Smooth muscle cell (in vitro differentiated cells): ENCODE measurements at regions not wholly inside any gene's neighbourhood (a gene's known extent, or its start where the extent isn't known, plus 50 kb on each side); places are given as distances from the start of the nearest gene placed in this dataset.

Source experiments
- DNase-seq: peaks from one replicate; lab custom pipeline; 2025; ENCODE audit not compliant: unreplicated experiment; lab: John Stamatoyannopoulos, UW
- H2AFZ ChIP-seq: fragments of 200-600 bp; sonication (generic); 2 replicates; pipeline ENCODE4 v1.6.0; 2016; ENCODE audit warnings: antibody characterized with exemption, low read depth, mild to moderate bottlenecking
- H3F3A ChIP-seq: fragments of 200-600 bp; sonication (generic); 2 replicates; pipeline ENCODE4 v1.6.0; 2017; ENCODE audit warnings: antibody characterized with exemption, low read depth
- H3K27ac ChIP-seq: fragments of 200-600 bp; sonication (generic); 2 replicates; pipeline ENCODE4 v1.5.1; 2016; ENCODE audit warnings: low read depth, mild to moderate bottlenecking
- H3K27me3 ChIP-seq: fragments of 200-600 bp; sonication (generic); 2 replicates; pipeline ENCODE4 v1.6.1; 2016; ENCODE audit warnings: low read depth, mild to moderate bottlenecking
- H3K36me3 ChIP-seq: fragments of 200-600 bp; sonication (generic); 2 replicates; pipeline ENCODE4 v1.5.1; 2016; ENCODE audit warnings: low read depth
- H3K4me1 ChIP-seq: fragments of 200-600 bp; sonication (generic); 2 replicates; pipeline ENCODE4 v1.5.1; 2016; ENCODE audit warnings: low read depth
- H3K4me2 ChIP-seq: fragments of 200-600 bp; sonication (generic); 2 replicates; pipeline ENCODE4 v1.6.0; 2016; ENCODE audit warnings: mild to moderate bottlenecking
- H3K4me3 ChIP-seq: fragments of 200-600 bp; sonication (generic); 2 replicates; pipeline ENCODE4 v1.5.1; 2016; ENCODE audit warnings: mild to moderate bottlenecking
- H3K79me2 ChIP-seq: fragments of 200-600 bp; sonication (generic); 2 replicates; pipeline ENCODE4 v1.6.0; 2016; ENCODE audit warnings: low read depth, mild to moderate bottlenecking
- H3K9ac ChIP-seq: fragments of 200-600 bp; sonication (generic); 2 replicates; pipeline ENCODE4 v1.6.0; 2016; ENCODE audit warnings: low read depth
- H3K9me3 ChIP-seq: fragments of 200-600 bp; sonication (generic); replicated peaks from 2 replicates; pipeline ENCODE4 v1.5.1; 2016; ENCODE audit warnings: low read depth
- H4K20me1 ChIP-seq: fragments of 200-600 bp; sonication (generic); 2 replicates; pipeline ENCODE4 v1.6.0; 2016; ENCODE audit warnings: low read depth
- WGBS: methylation state at CpG from one replicate; pipeline ENCODE4 v1.1.7; 2016; ENCODE audit warnings: low lambda C conversion rate; 5-methylcytosine and 5-hydroxymethylcytosine counted together
- TF ChIP-seq, protein P1 (sequence below): fragments of 200-600 bp; sonication (generic); IDR thresholded peaks from 2 replicates; pipeline ENCODE4 v1.5.1; 2017; ENCODE audit warnings: borderline replicate concordance, mild to moderate bottlenecking, antibody characterized with exemption; ENCODE audit not compliant: insufficient read depth, poor library complexity, severe bottlenecking

DNA sequence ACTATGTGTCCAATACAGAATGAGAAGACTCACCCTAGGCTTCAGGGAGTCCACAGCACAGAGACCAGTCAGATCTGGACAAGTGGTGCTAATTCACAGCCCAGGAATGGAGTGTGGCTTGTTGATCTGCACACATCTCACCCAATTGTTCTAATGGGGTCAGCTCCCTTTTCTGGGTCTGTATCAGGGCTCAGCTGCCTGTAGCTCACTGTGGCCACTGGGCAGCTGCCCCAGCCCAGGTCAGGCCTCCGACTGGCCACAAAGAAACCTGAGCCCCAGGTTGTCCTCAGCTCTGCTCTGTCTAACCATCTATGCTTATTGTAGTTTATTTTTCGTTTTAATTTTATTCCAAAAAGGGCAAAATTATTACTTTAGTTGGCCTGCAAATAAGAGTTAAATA, 202.3 kb upstream of the RAB6C start:
- WGBS = 84% methylated on average over 2 of the region's 2 CpGs
- TF ChIP-seq, protein P1, sequence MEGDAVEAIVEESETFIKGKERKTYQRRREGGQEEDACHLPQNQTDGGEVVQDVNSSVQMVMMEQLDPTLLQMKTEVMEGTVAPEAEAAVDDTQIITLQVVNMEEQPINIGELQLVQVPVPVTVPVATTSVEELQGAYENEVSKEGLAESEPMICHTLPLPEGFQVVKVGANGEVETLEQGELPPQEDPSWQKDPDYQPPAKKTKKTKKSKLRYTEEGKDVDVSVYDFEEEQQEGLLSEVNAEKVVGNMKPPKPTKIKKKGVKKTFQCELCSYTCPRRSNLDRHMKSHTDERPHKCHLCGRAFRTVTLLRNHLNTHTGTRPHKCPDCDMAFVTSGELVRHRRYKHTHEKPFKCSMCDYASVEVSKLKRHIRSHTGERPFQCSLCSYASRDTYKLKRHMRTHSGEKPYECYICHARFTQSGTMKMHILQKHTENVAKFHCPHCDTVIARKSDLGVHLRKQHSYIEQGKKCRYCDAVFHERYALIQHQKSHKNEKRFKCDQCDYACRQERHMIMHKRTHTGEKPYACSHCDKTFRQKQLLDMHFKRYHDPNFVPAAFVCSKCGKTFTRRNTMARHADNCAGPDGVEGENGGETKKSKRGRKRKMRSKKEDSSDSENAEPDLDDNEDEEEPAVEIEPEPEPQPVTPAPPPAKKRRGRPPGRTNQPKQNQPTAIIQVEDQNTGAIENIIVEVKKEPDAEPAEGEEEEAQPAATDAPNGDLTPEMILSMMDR = no peak

DNA sequence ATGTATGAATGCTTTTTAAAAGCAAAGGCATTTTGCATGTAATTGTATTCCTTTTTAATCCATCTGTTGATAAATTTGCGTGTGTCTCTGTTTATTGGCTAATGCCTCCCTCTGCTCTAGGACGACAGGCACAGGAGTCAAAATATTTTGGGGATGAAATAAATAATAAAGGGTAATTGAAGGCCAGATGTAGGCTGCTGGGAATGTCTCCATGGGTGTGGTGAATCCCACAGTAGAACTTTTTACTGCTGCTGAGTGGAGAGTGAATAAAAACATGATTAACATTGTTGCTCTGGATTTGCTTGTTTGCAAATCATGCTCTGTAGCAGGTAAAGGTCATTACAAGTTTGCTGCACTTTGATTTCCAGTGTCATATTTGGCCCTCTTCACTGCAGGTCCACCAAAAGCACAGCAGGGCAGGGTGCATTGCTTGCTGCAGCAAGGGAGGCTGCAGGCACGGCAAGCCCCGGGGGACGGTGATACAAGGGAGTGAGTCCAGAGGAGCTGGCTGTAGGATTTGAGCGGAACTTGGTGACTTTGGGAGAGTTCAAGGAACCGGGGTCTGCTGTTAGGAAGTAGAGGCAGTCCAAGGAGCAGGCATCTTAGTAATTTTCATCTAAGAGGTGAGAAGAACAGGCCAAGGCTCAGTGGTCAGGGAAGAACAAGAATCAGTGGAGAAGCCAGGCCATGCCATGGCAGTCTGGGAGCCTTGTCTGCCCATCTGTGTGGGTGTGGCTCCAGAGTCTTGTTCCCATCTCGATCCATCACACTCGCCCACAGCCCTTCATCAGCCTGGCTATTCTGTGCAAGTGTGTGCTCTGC, 201.5 kb upstream of the RAB6C start:
- Histone ChIP-seq H3K9me3 (no peaks in the 10 kb centered on the region), H3K9ac (no peak overlapping the region), H4K20me1 (no peaks in the 10 kb centered on the region), H3K36me3 (no peaks in the 10 kb centered on the region), H3K4me1 (no peaks in the 10 kb centered on the region), H3K79me2 (no peaks in the 10 kb centered on the region), H3K4me3 (no peak overlapping the region), H3K27ac (no peak overlapping the region), H3K4me2 (no peak overlapping the region), H3F3A (no peaks in the 10 kb centered on the region), H3K27me3 (peaks cover 7% of the 10 kb centered on the region), H2AFZ (no peak overlapping the region)
- TF ChIP-seq, protein P1 = no peak
- WGBS = 87% methylated on average over 9 of the region's 9 CpGs
- no peak for DNase-seq

More for the DNA sequence above, 202.3 kb upstream of the RAB6C start:
- H3K27me3 ChIP-seq = peaks cover 7% of the 10 kb centered on the region
- H3F3A ChIP-seq = no peaks in the 10 kb centered on the region
- no peak overlapping the region for H3K4me3 ChIP-seq
- no peaks in the 10 kb centered on the region for H3K79me2 ChIP-seq
- no peak overlapping the region for H3K27ac ChIP-seq
- no peak overlapping the region for H2AFZ ChIP-seq
- no peaks in the 10 kb centered on the region for H3K36me3 ChIP-seq
- no peaks in the 10 kb centered on the region for H4K20me1 ChIP-seq
- DNase-seq = no peak
- no peaks in the 10 kb centered on the region for H3K9me3 ChIP-seq
- H3K9ac ChIP-seq = no peak overlapping the region
- H3K4me2 ChIP-seq = no peak overlapping the region
- no peaks in the 10 kb centered on the region for H3K4me1 ChIP-seq

DNA sequence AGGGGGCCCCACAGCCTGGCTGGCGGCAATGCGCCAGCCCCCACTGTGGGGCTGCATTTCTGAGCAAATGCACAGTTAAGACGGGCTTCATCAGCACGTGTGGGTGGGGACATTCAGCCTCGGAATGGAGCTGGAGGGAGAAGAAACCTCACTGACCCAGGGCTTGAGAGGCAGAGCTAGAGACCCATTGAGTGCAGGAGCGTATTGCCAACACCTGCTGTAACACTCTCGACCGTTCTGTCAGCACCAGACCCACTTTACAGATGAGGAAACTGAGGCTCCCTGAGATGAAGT, 200.9 kb upstream of the RAB6C start:
- Histone ChIP-seq H3K9ac (no peak overlapping the region), H4K20me1 (no peaks in the 10 kb centered on the region), H3K27me3 (peaks cover 7% of the 10 kb centered on the region), H3K4me1 (no peaks in the 10 kb centered on the region), H3K4me2 (no peak overlapping the region), H3K36me3 (no peaks in the 10 kb centered on the region), H3K9me3 (no peaks in the 10 kb centered on the region), H3K79me2 (no peaks in the 10 kb centered on the region), H2AFZ (no peak overlapping the region), H3K27ac (no peak overlapping the region), H3K4me3 (no peak overlapping the region), H3F3A (no peaks in the 10 kb centered on the region)
- DNase-seq = no peak
- TF ChIP-seq, protein P1 = no peak
- WGBS = 74% methylated on average over 8 of the region's 8 CpGs

DNA sequence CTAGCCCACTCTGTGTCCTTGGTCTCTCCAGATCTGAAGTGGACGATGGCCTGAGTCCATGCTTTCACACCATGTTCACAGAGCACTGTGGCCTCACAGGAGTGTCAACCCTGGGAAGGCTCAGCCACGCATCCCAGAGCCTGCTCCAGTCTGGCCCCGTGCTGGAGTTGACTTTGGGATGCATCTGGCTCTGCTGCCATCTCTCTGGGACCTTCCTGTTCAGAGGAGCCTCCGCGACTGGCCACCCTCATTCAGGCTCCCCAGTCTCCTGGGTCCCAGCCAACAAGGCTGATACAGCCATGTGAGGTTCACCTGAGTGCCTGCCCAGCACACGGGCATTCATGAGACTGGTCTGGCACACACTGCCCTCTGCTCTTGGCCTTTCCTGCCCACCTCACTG, 199.7 kb upstream of the RAB6C start:
- H3K79me2 ChIP-seq = no peaks in the 10 kb centered on the region
- no peak overlapping the region for H3K9ac ChIP-seq
- no peaks in the 10 kb centered on the region for H3K36me3 ChIP-seq
- H3K4me3 ChIP-seq = no peak overlapping the region
- H3K4me2 ChIP-seq = no peak overlapping the region
- no peaks in the 10 kb centered on the region for H3K9me3 ChIP-seq
- no peaks in the 10 kb centered on the region for H4K20me1 ChIP-seq
- H3K27me3 ChIP-seq = peaks cover 7% of the 10 kb centered on the region
- no peaks in the 10 kb centered on the region for H3F3A ChIP-seq
- 93% methylated on average over 6 of the region's 6 CpGs for WGBS
- TF ChIP-seq, protein P1 = no peak
- H3K27ac ChIP-seq = no peak overlapping the region
- H2AFZ ChIP-seq = no peak overlapping the region
- no peaks in the 10 kb centered on the region for H3K4me1 ChIP-seq
- no peak for DNase-seq
